A549 (cell line): ENCODE measurements at regions not wholly inside any gene's neighbourhood (a gene's known extent, or its start where the extent isn't known, plus 50 kb on each side); places are given as distances from the start of the nearest gene placed in this dataset.

Source experiments
- ATAC-seq, 2 experiments: fragments of 200-7000 bp in 1 of 2; fragments of >200 bp in 1 of 2; cut with Nextera tagmentation in 1 of 2; cut with Tn5 transposase in 1 of 2; 3 replicates each; pipeline versions ENCODE4 v1.8.0 to v1.9.1; 2018 to 2020; ENCODE audit warnings: mild to moderate bottlenecking in 1 of 2, moderate library complexity in 1 of 2
- CTCF ChIA-PET: fragments of 300-600 bp; sonication (Branson Sonifier 250); formaldehyde crosslinking; extraction: SDS; loops from one replicate; lab custom pipeline; 2021; ENCODE audit warnings: antibody characterized with exemption, inconsistent platforms; lab: Yijun Ruan, JAX
- POLR2A ChIA-PET: fragments of 350-600 bp; formaldehyde crosslinking; extraction: SDS; loops from one replicate; lab custom pipeline; 2021; ENCODE audit warnings: antibody characterized with exemption, inconsistent platforms; lab: Yijun Ruan, JAX
- DNase-seq, 2 experiments: peaks; one replicate each; pipeline versions ENCODE4 v3.0.0 to v3.0.0-alpha.2; 2011 to 2016; ENCODE audit warnings: low read depth in 1 of 2, low spot score in 1 of 2
- FAIRE-seq: peaks from 2 replicates; lab custom pipeline; 2011; peaks lifted over from hg19 to GRCh38; lab: Jason Lieb, UNC
- H3K27ac ChIP-seq, 2 experiments: fragments of >200 bp; sonication (Bioruptor Twin); formaldehyde crosslinking; 3 replicates each; pipeline ENCODE4 v1.5.1; 2016 to 2017
- H3K4me1 ChIP-seq: fragments of >200 bp; sonication (Bioruptor Twin); formaldehyde crosslinking; 3 replicates; pipeline ENCODE4 v1.6.1; 2016
- H3K4me2 ChIP-seq: fragments of >200 bp; sonication (Bioruptor Twin); formaldehyde crosslinking; 3 replicates; pipeline ENCODE4 v1.6.1; 2016
- H3K4me3 ChIP-seq: fragments of >200 bp; sonication (Bioruptor Twin); formaldehyde crosslinking; 3 replicates; pipeline ENCODE4 v1.5.1; 2016
- H3K9me3 ChIP-seq: fragments of >200 bp; sonication (Bioruptor Twin); formaldehyde crosslinking; 3 replicates; pipeline ENCODE4 v1.6.1; 2016
- CEBPB ChIP-seq, 2 experiments: fragments of >200 bp in 1 of 2; sonication (Bioruptor Twin) in 1 of 2; formaldehyde crosslinking in 1 of 2; IDR thresholded peaks; 2 replicates each; pipeline ENCODE4 v1.6.1; 2012 to 2016
- CHD2 ChIP-seq: fragments of 150-350 bp; IDR thresholded peaks from 2 replicates; pipeline ENCODE4 v1.6.1; 2014; ENCODE audit warnings: low read length; ENCODE audit not compliant: partially characterized antibody
- CHD4 ChIP-seq: fragments of 200-600 bp; sonication (generic); IDR thresholded peaks from 2 replicates; pipeline ENCODE4 v1.6.1; 2016; ENCODE audit warnings: antibody characterized with exemption, mild to moderate bottlenecking, borderline replicate concordance
- EHF ChIP-seq: fragments of 250-450 bp; sonication (Bioruptor Pico); IDR thresholded peaks from 2 replicates; pipeline ENCODE4 v1.5.0; 2020; ENCODE audit warnings: mild to moderate bottlenecking
- ESRRA ChIP-seq: fragments of 150-350 bp; IDR thresholded peaks from 2 replicates; pipeline ENCODE4 v1.6.1; 2014; ENCODE audit warnings: mild to moderate bottlenecking, low read length, borderline replicate concordance
- FOXS1 ChIP-seq: fragments of 250-450 bp; sonication (Bioruptor Pico); IDR thresholded peaks from 2 replicates; pipeline ENCODE4 v1.5.0; 2020; ENCODE audit warnings: mild to moderate bottlenecking, moderate library complexity
- HEYL ChIP-seq: fragments of 250-450 bp; sonication (Bioruptor Pico); IDR thresholded peaks from 2 replicates; pipeline ENCODE4 v1.8.0; 2021; ENCODE audit warnings: mild to moderate bottlenecking, moderate library complexity
- HOXA7 ChIP-seq: fragments of 250-450 bp; sonication (Bioruptor Pico); IDR thresholded peaks from 2 replicates; pipeline ENCODE4 v1.5.0; 2020; ENCODE audit warnings: mild to moderate bottlenecking, moderate library complexity
- HOXB13 ChIP-seq: fragments of 250-450 bp; sonication (Bioruptor Pico); IDR thresholded peaks from 2 replicates; pipeline ENCODE4 v1.5.0; 2020; ENCODE audit warnings: low read depth, mild to moderate bottlenecking, moderate library complexity
- MAFK ChIP-seq: fragments of 450-650 bp; IDR thresholded peaks from 2 replicates; pipeline ENCODE4 v1.6.1; 2014; ENCODE audit not compliant: partially characterized antibody
- MAZ ChIP-seq: fragments of 150-350 bp; IDR thresholded peaks from 2 replicates; pipeline ENCODE4 v1.6.1; 2014; ENCODE audit warnings: antibody characterized with exemption, low read depth, low read length, borderline replicate concordance
- MYC ChIP-seq: IDR thresholded peaks from 2 replicates; pipeline ENCODE4 v1.6.1; 2012; ENCODE audit warnings: mild to moderate bottlenecking, inconsistent platforms, low read length, improper control_type of control experiment, borderline replicate concordance
- NPAS2 ChIP-seq: fragments of 250-450 bp; sonication (Bioruptor Pico); IDR thresholded peaks from 2 replicates; pipeline ENCODE4 v1.8.0; 2022; ENCODE audit warnings: mild to moderate bottlenecking, moderate library complexity, borderline replicate concordance
- NR3C1 ChIP-seq: fragments of >200 bp; sonication (Bioruptor Twin); formaldehyde crosslinking; IDR thresholded peaks from 3 replicates; pipeline ENCODE4 v1.6.1; 2017
- PHF8 ChIP-seq: fragments of 200-600 bp; sonication (generic); IDR thresholded peaks from 2 replicates; pipeline ENCODE4 v1.6.1; 2016; ENCODE audit warnings: low read depth, mild to moderate bottlenecking, antibody characterized with exemption, moderate library complexity, borderline replicate concordance
- POLR2AphosphoS2 ChIP-seq: conservative IDR thresholded peaks from 2 replicates; pipeline ENCODE4 v1.6.1; 2012; ENCODE audit warnings: low read length, improper control_type of control experiment, inconsistent platforms
- RCOR1 ChIP-seq: fragments of 150-350 bp; IDR thresholded peaks from 2 replicates; pipeline ENCODE4 v1.6.1; 2014; ENCODE audit warnings: antibody characterized with exemption, low read length, low read depth
- RFX5 ChIP-seq: fragments of 450-650 bp; IDR thresholded peaks from 2 replicates; pipeline ENCODE4 v1.7.1; 2014; ENCODE audit warnings: antibody characterized with exemption, mild to moderate bottlenecking, moderate library complexity
- SREBF2 ChIP-seq: fragments of 450-650 bp; IDR thresholded peaks from 2 replicates; pipeline ENCODE4 v1.6.1; 2014; ENCODE audit warnings: mild to moderate bottlenecking, moderate library complexity
- TFCP2L1 ChIP-seq: fragments of 250-450 bp; sonication (Bioruptor Pico); IDR thresholded peaks from 2 replicates; pipeline ENCODE4 v1.5.0; 2021; ENCODE audit warnings: mild to moderate bottlenecking
- TP53 ChIP-seq: fragments of 250-450 bp; sonication (Bioruptor Pico); IDR thresholded peaks from 2 replicates; pipeline ENCODE4 v1.5.0; 2021; ENCODE audit warnings: mild to moderate bottlenecking, moderate library complexity
- ZFP36 ChIP-seq: fragments of 450-650 bp; IDR thresholded peaks from 2 replicates; pipeline ENCODE4 v1.6.1; 2014; ENCODE audit warnings: borderline replicate concordance; ENCODE audit not compliant: partially characterized antibody
- ZNF302 ChIP-seq: fragments of 250-450 bp; sonication (Bioruptor Pico); IDR thresholded peaks from 2 replicates; pipeline ENCODE4 v1.9.0; 2021; ENCODE audit warnings: inconsistent platforms, mild to moderate bottlenecking, moderate library complexity
- ZSCAN20 ChIP-seq: fragments of 250-450 bp; sonication (Bioruptor Pico); IDR thresholded peaks from 2 replicates; pipeline ENCODE4 v1.8.0; 2022; ENCODE audit warnings: mild to moderate bottlenecking, moderate library complexity
- WGBS: methylation state at CpG from one replicate; pipeline ENCODE4 v1.1.6; 2017; ENCODE audit errors: missing lambda C conversion rate; 5-methylcytosine and 5-hydroxymethylcytosine counted together
- TF ChIP-seq, protein P1 (sequence below): fragments of >200 bp; sonication (Bioruptor Twin); formaldehyde crosslinking; IDR thresholded peaks from 3 replicates; pipeline ENCODE4 v1.6.1; 2016
- TF ChIP-seq, protein P2 (sequence below): fragments of 200-600 bp; sonication (generic); IDR thresholded peaks from 2 replicates; pipeline ENCODE4 v1.6.1; 2016; ENCODE audit warnings: antibody characterized with exemption, mild to moderate bottlenecking, moderate library complexity
- TF ChIP-seq, protein P3 (sequence below): fragments of >200 bp; sonication (Bioruptor Twin); formaldehyde crosslinking; IDR thresholded peaks from 2 replicates; pipeline ENCODE4 v1.6.1; 2016
- TF ChIP-seq, protein P4 (sequence below): fragments of 250-450 bp; sonication (Bioruptor Pico); IDR thresholded peaks from 2 replicates; pipeline ENCODE4 v1.5.0; 2021; ENCODE audit warnings: mild to moderate bottlenecking, moderate library complexity, borderline replicate concordance
- TF ChIP-seq, protein P5 (sequence below): fragments of 250-450 bp; sonication (Bioruptor Pico); IDR thresholded peaks from 2 replicates; pipeline ENCODE4 v1.5.0; 2020; ENCODE audit warnings: low read depth, mild to moderate bottlenecking, moderate library complexity

DNA sequence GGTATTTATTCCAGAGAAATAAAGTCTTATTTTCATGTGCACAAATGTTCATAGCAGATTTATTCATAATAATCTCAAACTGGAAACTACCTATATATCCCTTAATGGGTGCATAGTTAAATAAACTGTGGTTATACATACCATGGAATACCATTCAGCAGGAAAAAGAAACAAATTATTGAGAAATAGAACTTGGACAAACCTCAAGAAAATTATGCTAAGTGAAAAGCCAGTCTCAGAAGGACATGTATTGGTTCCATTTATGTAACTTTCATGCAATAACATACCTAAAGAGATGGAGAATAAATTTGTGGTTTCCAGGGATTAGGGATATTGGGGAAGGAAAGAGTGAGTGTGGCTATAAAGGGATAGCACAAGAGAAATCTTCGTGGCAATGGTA lies 452.6 kb downstream of the SETBP1 start:
- CTCF ChIA-PET: interaction anchor here (0.8 kb wide), 1 partner anchor 14 kb away, joined by 3 read pairs; no protein-coding TSS in a partner anchor
- H3K4me1 ChIP-seq: no peaks in the 10 kb centered on the region
- no peaks in the 10 kb centered on the region for H3K9me3 ChIP-seq
- ATAC-seq (no peak), FAIRE-seq (no peak), DNase-seq (no peak)
- H3K4me2 ChIP-seq: no peak overlapping the region
- no peak overlapping the region for H3K4me3 ChIP-seq
- WGBS: 8% methylated on average over 1 of the region's 1 CpG
- POLR2A ChIA-PET: no interaction called here
- H3K27ac ChIP-seq: no peak overlapping the region
- TF ChIP-seq, protein P1, sequence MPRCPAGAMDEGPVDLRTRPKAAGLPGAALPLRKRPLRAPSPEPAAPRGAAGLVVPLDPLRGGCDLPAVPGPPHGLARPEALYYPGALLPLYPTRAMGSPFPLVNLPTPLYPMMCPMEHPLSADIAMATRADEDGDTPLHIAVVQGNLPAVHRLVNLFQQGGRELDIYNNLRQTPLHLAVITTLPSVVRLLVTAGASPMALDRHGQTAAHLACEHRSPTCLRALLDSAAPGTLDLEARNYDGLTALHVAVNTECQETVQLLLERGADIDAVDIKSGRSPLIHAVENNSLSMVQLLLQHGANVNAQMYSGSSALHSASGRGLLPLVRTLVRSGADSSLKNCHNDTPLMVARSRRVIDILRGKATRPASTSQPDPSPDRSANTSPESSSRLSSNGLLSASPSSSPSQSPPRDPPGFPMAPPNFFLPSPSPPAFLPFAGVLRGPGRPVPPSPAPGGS: no peak
- TF ChIP-seq NPAS2 (no peak), MAZ (no peak), CEBPB (IDR thresholded peaks at IDR 0.05) (no peak), HEYL (CRISPR knock-in tag) (no peak), NR3C1 (no peak), EHF (CRISPR knock-in tag) (no peak), POLR2AphosphoS2 (no peak), MAFK (no peak), SREBF2 (no peak), FOXS1 (no peak), ESRRA (no peak), MYC (no peak), PHF8 (no peak), ZFP36 (no peak), HOXA7 (CRISPR knock-in tag) (no peak), ZNF302 (CRISPR knock-in tag) (no peak)
- TF ChIP-seq, protein P2, sequence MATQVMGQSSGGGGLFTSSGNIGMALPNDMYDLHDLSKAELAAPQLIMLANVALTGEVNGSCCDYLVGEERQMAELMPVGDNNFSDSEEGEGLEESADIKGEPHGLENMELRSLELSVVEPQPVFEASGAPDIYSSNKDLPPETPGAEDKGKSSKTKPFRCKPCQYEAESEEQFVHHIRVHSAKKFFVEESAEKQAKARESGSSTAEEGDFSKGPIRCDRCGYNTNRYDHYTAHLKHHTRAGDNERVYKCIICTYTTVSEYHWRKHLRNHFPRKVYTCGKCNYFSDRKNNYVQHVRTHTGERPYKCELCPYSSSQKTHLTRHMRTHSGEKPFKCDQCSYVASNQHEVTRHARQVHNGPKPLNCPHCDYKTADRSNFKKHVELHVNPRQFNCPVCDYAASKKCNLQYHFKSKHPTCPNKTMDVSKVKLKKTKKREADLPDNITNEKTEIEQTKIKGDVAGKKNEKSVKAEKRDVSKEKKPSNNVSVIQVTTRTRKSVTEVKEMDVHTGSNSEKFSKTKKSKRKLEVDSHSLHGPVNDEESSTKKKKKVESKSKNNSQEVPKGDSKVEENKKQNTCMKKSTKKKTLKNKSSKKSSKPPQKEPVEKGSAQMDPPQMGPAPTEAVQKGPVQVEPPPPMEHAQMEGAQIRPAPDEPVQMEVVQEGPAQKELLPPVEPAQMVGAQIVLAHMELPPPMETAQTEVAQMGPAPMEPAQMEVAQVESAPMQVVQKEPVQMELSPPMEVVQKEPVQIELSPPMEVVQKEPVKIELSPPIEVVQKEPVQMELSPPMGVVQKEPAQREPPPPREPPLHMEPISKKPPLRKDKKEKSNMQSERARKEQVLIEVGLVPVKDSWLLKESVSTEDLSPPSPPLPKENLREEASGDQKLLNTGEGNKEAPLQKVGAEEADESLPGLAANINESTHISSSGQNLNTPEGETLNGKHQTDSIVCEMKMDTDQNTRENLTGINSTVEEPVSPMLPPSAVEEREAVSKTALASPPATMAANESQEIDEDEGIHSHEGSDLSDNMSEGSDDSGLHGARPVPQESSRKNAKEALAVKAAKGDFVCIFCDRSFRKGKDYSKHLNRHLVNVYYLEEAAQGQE: no peak
- TF ChIP-seq, all 56 proteins: peak for 0

DNA sequence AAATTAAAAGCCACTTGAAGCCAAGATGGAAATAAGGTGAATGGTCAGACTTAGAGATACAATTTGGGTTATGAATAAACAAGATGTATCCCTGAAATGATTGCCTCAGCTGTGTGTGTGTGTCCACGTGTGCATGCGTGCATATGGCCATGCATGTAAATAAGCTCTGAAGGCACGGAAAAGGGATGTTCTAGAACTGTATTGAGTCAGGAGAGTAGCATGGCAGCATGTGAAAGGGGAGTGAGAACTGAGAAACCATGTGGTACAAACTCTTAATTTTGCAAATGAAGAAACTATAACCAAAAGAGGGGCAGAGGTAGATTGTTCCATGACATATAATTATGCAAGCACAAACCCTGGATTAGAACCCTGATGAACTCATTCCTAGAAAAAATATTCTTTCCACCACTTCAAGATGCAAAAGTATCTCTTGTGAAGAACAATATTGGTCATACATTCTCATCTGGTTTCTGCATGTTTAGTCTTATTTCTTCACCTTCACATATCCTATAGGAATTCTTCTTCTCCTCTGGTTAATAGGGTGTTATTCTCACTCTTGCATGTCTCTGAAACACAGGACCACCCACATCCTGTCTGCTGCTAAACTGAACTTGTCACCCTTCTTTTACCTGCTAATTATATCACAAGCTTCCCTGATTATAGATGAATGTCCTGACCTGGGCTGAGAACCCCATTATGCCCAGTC lies 455.8 kb downstream of the SETBP1 start:
- Histone ChIP-seq H3K4me1 (no peaks in the 10 kb centered on the region), H3K4me3 (no peak overlapping the region), H3K9me3 (no peaks in the 10 kb centered on the region), H3K27ac (no peak overlapping the region), H3K4me2 (no peak overlapping the region)
- FAIRE-seq (no peak), DNase-seq (no peak), ATAC-seq (no peak)
- POLR2A ChIA-PET: no interaction called here
- CTCF ChIA-PET: no interaction called here
- 23% methylated on average over 3 of the region's 3 CpGs for WGBS
- TF ChIP-seq, protein P3, sequence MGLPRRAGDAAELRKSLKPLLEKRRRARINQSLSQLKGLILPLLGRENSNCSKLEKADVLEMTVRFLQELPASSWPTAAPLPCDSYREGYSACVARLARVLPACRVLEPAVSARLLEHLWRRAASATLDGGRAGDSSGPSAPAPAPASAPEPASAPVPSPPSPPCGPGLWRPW: no peak
- TF ChIP-seq TFCP2L1 (no peak), HOXA7 (CRISPR knock-in tag) (no peak), RCOR1 (no peak), TP53 (CRISPR knock-in tag) (no peak), MAZ (no peak), RFX5 (no peak), HOXB13 (no peak), MYC (no peak), CHD2 (no peak), ZSCAN20 (CRISPR knock-in tag) (no peak), CHD4 (no peak), POLR2AphosphoS2 (no peak)
- TF ChIP-seq, protein P4, sequence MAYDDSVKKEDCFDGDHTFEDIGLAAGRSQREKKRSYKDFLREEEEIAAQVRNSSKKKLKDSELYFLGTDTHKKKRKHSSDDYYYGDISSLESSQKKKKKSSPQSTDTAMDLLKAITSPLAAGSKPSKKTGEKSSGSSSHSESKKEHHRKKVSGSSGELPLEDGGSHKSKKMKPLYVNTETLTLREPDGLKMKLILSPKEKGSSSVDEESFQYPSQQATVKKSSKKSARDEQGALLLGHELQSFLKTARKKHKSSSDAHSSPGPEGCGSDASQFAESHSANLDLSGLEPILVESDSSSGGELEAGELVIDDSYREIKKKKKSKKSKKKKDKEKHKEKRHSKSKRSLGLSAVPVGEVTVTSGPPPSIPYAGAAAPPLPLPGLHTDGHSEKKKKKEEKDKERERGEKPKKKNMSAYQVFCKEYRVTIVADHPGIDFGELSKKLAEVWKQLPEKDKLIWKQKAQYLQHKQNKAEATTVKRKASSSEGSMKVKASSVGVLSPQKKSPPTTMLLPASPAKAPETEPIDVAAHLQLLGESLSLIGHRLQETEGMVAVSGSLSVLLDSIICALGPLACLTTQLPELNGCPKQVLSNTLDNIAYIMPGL: no peak
- TF ChIP-seq, protein P5, sequence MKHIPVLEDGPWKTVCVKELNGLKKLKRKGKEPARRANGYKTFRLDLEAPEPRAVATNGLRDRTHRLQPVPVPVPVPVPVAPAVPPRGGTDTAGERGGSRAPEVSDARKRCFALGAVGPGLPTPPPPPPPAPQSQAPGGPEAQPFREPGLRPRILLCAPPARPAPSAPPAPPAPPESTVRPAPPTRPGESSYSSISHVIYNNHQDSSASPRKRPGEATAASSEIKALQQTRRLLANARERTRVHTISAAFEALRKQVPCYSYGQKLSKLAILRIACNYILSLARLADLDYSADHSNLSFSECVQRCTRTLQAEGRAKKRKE (CRISPR knock-in tag): no peak
- TF ChIP-seq, protein P1: no peak
